ENCODE measurements at regions not wholly inside any gene's neighbourhood (a gene's known extent, or its start where the extent isn't known, plus 50 kb on each side); places are given as distances from the start of the nearest gene placed in this dataset.

DNA sequence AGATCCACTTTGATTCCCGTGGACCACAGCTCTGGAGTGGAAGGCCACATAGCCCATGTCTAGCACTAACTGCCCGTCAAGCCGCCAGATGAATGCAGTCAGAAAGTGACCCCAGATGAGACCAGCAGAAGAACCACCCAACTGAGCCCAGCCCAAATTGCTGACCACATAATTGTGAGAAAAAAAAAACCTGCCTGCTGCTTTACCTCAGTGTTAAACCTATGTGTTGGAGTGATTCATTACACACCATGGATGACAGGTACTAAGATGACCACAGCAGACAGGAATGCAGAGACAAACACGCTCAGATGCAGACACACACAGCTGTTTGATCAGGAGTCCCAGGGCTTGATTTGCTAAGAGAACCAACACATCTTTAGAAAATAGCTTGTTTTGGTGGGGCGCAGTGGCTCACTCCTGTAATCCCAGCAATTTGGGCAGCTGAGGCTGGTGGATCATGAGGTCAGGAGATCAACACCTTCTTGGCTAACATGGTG lies 168.1 kb upstream of the PPP2R2D start:
- DNase-seq (ENCODE audit: low read depth in 2 of 2): no peak

DNA sequence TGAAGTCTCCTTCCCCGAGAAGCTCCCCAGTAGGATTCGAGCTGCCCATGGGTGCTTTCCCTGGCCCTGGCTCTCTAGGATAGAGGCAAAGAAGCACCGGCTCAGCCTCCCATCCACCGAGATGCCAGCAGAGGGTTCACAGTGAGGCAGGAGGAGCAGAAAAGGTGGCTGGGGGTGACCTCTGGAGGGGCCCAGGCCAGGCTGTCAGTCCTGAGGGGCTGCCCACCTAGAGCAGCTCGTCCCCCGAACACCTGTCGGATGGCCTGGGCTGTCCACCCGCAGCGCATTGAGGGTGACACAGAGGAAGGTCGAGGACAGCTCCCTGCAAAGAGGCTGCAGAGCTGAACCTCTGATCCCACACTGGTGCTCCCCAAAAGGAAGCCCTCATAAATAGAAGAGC lies 167.2 kb upstream of the PPP2R2D start:
- DNase-seq (ENCODE audit: low read depth in 2 of 2): no peak

DNA sequence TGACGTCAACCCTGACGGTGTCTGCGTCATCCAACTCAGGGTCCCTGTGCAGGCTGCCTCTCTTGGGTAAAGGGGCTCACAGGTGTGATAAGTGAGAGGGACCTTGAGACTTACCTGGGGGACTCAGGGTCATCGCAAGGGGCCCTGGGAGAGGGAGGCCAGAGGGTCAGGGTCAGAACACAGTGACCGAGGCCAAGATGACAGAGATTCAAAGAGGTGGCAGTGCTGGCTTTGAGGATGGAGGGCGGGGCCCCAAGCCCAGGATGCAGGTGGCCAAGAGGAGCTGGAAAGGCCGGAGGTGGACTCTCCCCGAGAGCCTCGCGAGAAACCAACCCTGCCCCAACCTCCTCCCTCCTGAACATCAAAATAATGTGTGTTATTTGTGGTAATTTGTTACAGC lies 165.2 kb upstream of the PPP2R2D start:
- no peak for DNase-seq (ENCODE audit: low read depth in 2 of 2)

GRCh38 chr10:131736321-131736980 lies 164.4 kb upstream of the PPP2R2D start:
- DNase-seq (ENCODE audit: low read depth in 2 of 2): no peak

GRCh38 chr10:131737543-131738395 lies 163.0 kb upstream of the PPP2R2D start:
- DNase-seq (ENCODE audit: low read depth in 2 of 2): no peak

- no peak for DNase-seq (ENCODE audit: low read depth in 2 of 2)
Measured at GRCh38 chr10:131738396-131738735, 162.4 kb upstream of the PPP2R2D start.

DNA sequence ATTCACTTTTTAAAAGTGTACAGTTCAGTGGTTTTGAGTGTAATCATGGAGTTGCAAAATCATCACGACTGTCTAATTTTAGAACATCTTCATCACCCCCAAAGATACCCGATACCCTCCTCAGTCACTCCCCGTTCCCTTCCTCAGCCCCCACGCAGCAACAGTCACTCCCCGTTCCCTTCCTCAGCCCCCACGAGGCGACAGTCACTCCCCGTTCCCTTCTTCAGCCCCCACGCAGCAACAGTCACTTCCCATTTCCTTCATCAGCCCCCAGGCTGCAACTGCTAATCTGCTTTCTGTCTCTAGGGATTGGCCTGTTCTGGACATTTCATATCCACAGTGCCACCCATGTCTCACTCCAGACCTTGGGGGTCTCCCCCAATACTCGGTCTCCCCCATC lies 161.6 kb upstream of the PPP2R2D start:
- DNase-seq (ENCODE audit: low read depth in 2 of 2): no peak

- DNase-seq (ENCODE audit: low read depth in 2 of 2): no peak
Measured at GRCh38 chr10:131742500-131742951, 158.3 kb upstream of the PPP2R2D start.

DNA sequence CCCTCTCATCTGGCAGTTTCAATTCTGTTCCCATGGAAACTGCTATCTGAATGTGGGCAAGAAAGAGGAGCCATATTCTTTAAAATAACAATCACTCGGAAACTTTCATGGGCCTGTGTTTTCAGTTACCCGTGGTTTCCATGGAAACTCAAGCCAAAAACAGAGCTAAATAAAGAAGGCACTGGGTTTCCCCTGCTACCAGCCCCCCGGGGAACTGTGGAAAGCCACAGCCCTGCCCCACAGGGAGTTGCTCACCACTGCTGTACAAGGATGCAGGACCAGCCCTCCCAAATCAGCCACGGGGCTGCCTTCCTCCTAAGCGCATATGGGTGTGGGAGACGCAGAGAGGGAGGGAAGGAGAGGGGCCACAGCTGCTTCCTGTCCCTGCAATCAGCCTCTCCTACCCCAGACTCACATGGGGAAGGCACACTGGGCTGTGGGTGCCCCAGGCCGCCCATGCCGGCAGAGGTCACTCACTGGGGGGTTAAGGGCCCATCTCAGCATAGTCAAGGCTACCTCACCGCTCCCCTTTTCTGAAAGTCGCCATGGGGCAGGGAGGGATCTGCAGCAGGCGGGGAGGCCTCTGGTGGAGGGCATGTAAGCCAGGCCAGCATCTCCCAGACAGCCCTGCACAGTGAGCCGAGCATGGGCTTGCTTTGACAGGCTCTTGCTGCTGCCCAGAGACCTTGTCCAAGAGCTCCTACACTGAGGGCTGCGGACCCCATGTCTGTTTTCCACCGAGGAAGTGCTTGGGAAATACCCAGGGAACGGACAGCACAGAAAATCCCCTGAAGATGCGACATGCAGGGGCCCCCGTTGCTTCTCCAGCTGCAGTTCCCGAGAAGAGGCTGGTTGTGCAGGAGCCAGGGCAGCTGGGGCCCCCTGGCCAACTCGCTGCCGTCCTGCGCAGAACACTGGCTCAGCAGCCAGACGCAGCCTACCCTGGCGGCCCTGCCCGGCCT lies 157.3 kb upstream of the PPP2R2D start:
- no peak for DNase-seq (ENCODE audit: low read depth in 2 of 2)

DNA sequence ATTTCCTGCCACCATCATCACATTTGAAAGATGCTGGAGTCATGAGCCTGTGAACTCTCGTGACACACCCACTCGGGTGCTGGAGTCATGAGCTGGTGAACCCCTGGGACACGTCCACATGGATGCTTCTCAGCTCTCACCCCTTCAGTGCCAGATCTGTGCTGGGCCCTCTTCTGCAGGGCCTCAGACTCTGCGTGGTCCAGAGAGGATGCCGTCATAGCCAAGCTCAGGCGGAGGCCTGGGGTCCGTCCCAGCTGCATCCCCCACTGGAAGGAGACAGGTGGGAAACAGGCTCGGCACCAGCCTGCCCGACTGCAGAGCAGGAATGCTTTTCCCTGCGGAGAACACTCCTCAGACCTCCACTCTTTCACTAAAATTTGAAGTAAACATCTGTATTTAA lies 156.5 kb upstream of the PPP2R2D start:
- DNase-seq (ENCODE audit: low read depth in 2 of 2): no peak

DNA sequence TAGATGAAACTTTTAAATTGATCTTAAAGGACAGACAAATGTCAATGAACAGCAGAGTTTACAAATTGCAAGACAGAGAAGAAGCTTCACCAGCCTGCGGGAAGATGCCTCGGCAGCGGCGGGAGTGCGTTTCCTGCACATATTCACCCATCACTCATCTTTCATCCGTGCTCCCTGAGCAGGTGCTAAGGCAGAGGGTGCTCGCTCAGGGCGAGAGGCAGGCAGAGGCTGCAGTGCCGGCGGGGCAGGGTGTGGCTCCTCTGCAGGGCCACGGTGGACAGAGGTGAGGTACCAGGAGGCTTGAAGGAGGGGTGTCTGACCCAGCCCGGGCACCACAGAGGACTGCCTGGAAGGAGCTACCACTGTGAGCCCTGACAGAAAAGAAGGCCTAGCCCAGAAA lies 155.2 kb upstream of the PPP2R2D start:
- no peak for DNase-seq (ENCODE audit: low read depth in 2 of 2)

DNA sequence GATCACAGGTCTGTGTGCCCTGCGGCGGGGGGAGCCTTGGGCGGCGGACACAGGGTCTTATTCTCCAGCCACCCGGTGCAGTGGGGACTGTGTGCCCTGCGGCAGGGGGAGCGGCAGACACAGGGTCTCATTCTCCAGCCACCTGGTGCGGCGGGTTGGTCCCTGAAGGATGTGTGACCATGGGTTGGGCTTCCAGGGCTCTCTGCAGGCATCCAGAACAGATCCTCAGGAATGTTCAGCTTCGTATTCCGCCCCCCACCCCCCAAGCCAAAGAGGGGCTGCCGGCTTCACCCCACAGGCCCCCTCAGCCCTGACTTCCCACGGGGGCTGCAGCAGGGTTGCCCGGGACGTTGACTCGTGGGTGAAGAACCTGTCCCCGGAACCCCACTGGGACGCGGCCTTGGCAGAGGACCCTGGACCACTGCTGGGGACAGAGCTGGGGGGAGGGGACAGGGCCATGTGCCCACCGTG lies 154.5 kb upstream of the PPP2R2D start:
- no peak for DNase-seq (ENCODE audit: low read depth in 2 of 2)

GRCh38 chr10:131746785-131747184 lies 154.0 kb upstream of the PPP2R2D start:
- no peak for DNase-seq (ENCODE audit: low read depth in 2 of 2)

DNA sequence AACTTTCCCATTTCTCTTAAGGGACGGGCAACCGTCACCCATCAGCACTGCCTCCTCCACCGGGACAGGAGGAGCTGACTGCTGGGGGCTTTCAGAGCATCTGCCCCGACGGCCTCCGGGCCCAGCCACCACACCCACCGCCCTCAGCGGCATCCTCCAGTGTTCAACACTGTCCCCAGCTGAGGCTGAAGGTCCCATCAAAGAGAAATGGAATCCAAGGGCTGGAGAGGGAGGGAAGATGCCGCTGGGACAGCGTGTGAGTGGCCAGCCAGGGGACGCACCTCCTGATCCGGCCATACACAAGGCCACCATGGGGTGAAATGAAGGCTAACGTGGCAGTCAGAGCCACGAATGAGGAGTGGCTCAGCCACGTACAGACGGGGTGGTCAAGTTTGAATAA lies 153.6 kb upstream of the PPP2R2D start:
- no peak for DNase-seq (ENCODE audit: low read depth in 2 of 2)

DNA sequence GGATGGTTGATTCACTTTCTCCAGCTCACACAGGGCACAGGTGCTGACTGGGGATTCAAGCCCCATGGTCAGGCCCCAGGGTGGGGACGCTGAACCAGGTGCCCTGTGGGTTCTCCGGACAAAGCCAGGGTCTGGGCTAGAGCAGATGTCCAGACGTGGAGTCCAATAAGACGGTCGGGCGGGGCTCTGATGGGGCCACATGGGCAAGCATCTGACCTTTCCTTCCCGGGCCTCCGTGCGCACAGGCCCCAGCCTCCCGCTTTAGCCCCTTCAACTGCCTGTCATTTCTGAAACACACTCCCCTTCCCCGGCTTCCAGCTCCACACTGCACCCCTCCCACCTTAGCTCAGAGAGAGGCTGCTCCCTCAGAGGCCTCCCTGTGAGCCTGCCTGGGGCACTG lies 153.0 kb upstream of the PPP2R2D start:
- DNase-seq (ENCODE audit: low read depth in 2 of 2): no peak

DNA sequence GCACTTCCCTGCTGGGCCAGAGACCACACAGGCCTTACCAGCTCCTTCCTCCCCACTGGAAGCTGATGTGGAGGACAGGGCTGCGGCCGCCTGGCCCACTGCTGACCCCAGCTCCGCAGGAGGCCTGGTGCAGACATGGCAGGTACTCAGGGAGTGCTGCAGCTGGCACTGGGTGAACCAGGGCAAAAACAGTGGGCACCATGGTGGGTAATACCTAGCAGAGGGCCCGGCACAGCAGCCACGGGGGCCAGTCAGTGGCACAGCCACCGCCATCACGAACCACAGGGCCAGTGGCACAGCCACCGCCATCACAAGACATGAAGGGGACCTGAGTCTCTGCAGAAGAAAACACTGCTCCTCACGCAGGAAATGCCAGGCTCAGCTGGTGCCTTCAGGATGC lies 152.6 kb upstream of the PPP2R2D start:
- DNase-seq (ENCODE audit: low read depth in 2 of 2): no peak

GRCh38 chr10:131748831-131749766 lies 151.7 kb upstream of the PPP2R2D start:
- DNase-seq (ENCODE audit: low read depth in 2 of 2): no peak

GRCh38 chr10:131749767-131750142 lies 151.1 kb upstream of the PPP2R2D start:
- no peak for DNase-seq (ENCODE audit: low read depth in 2 of 2)

DNA sequence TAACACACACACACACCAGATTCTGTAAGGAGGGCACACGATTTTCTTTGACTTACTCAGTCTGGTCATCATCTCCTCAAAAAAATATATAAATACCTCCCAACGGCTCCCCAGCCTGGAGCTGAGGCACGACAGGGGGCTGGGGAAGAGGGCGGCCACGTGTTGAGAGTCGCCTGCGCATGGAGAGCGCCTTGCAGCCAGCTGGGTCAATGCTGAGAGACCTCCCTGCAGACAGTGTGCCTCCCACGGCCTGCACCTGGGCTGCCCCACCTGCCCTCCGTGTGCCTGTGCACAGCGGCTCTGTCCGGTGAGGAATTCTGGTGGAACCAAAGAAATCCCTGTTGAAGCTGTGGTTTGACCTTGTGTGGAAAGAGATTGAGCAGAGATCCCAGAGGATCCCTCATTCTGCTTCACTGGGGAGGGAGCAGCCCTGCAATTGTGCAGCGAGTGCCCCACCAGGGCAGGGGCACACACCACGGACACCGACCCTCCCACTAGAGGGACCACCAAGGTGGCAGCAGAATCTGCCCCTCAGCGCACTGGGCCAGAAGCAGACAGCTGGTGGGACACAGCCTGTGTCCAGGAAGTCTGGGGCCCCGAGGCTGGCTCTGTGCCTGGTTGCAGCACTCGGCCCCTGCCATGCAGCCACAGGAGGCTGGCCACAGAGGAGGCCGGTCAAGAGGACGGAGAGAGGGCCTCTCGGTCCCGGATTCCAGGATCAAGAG lies 150.5 kb upstream of the PPP2R2D start:
- no peak for DNase-seq (ENCODE audit: low read depth in 2 of 2)

Measured in stimulated activated CD4-positive, alpha-beta T cell treated with anti-CD3 and anti-CD28 coated beads, Interleukin-12 subunit alpha, Interleukin-12 subunit beta, amount 100 ng/mL, for 24 hours (primary cell).